ACC112 (cell line): ENCODE measurements at regions not wholly inside any gene's neighbourhood (a gene's known extent, or its start where the extent isn't known, plus 50 kb on each side); places are given as distances from the start of the nearest gene placed in this dataset.
A peak's percentile ranks its signal among the peaks of the same experiment; 100 is the strongest.

Experiments used
- H2AFZ ChIP-seq: fragments of 200-600 bp; sonication (generic); one replicate; pipeline ENCODE4 v1.6.0; 2017; ENCODE audit warnings: antibody characterized with exemption, low read length; ENCODE audit not compliant: unreplicated experiment
- H3K27ac ChIP-seq: fragments of 200-600 bp; sonication (generic); 2 replicates; pipeline ENCODE4 v1.5.1; 2014; ENCODE audit warnings: low read depth, mild to moderate bottlenecking, antibody characterized with exemption, low read length, moderate library complexity
- H3K27me3 ChIP-seq: fragments of 200-600 bp; sonication (generic); 2 replicates; pipeline ENCODE4 v1.6.1; 2014; ENCODE audit warnings: mild to moderate bottlenecking, antibody characterized with exemption, low read length, moderate library complexity, mixed read lengths; ENCODE audit not compliant: insufficient read depth
- H3K36me3 ChIP-seq: fragments of 200-600 bp; sonication (generic); 2 replicates; pipeline ENCODE4 v1.6.1; 2016; ENCODE audit warnings: mild to moderate bottlenecking, antibody characterized with exemption, low read length, moderate library complexity, mixed read lengths; ENCODE audit not compliant: insufficient read depth
- H3K4me1 ChIP-seq: fragments of 200-600 bp; sonication (generic); one replicate; pipeline ENCODE4 v1.6.1; 2016; ENCODE audit warnings: low read length, mixed read lengths; ENCODE audit not compliant: insufficient read depth, unreplicated experiment, control insufficient read depth
- H3K4me3 ChIP-seq: fragments of 200-600 bp; sonication (generic); 2 replicates; pipeline ENCODE4 v1.5.1; 2014; ENCODE audit warnings: mild to moderate bottlenecking, low read depth, low read length
- H3K79me2 ChIP-seq: fragments of 200-600 bp; sonication (generic); one replicate; pipeline ENCODE4 v1.6.0; 2016; ENCODE audit warnings: low read length; ENCODE audit not compliant: control insufficient read depth, unreplicated experiment, insufficient read depth

DNA sequence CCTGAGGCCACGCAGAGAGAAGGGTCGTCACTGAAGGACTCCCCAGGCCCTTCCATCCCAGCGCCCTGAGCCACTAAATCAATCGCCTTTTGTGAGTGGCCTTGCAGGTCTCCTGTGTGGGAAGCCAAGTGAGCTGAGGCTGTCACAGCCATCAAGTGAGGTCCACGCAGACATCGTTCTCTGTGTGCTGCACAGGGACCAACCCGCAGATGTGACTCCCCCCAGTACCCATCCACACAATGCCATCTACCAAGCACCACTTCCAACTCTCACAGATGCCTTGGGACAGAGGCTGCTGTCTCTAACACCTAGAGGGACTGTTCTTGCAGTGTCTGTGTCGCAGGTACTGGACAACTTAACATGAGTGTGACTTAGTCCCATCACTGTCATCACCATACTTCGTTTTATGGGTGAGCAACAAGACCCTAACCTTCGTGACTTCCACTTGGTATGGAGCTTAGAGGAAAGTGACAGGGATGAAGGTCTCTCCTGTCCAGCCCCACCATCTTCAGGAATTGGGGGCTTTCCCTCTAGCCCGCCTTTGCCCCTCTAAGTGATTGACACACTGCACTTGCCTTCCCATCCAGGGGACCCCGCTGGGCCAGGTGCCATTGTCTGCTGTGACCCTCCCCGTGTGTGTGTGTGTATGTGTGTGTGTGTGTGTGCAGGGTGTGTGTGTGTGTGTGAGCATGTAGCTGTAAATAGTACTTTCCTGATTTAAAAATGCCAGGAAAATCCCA, 51.4 kb upstream of the TMEM72 start:
- Histone ChIP-seq H3K27me3 (no peaks in the 10 kb centered on the region), H3K4me3 (no peak overlapping the region), H3K27ac (no peak overlapping the region), H3K79me2 (no peaks in the 10 kb centered on the region), H3K4me1 (peaks cover 26% of the 10 kb centered on the region), H3K36me3 (no peaks in the 10 kb centered on the region), H2AFZ (no peak overlapping the region)

DNA sequence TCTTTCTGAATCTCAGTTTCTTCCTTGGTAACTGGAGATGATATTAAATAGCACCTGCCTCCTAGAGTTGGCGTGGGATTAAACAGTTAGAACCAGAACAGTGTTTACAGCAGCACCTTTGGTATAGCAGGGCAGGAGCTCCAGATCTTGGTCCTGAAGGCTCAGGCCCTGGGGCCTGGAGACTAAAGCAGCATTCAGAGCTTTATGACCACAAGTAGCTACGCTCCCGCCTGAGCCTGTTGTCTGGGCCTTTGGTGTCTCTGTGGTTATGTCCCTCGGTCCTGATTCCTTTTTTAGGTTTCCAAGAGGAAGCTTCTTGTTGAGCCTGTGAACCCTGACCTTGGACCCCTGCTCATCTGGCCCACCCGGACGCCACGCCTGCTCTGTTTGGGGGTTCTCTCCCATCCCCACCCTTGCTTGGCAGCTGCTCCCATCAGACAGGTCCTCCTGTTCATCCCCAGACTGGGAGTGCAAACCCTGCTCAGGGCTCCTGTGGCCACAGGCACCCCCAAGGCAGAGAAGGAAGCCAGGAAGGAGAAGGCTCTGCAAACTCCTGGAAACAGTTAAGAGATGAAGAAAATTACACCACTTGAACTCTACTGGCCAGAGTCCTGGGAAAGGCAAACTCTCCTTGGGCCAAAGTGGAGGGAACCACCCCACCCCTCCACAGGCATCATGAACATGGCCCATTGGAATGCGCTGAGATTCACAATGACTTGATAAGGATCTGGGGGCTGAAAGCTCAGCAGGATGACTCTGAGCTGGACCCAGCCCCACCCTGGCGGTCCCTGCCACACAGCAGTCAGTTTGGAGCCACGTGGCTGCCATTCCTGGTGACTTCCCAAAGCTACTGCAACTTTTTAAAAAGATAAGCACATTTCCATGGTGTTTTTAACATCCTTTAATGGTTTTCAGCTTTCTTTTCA, 50.1 kb upstream of the TMEM72 start:
- H3K27me3 ChIP-seq: no peaks in the 10 kb centered on the region
- H3K36me3 ChIP-seq: no peaks in the 10 kb centered on the region
- 0 out of 2 replicates have a peak overlapping the region, but pooled peaks have one; percentile 14 for H3K27ac ChIP-seq
- H3K79me2 ChIP-seq: no peaks in the 10 kb centered on the region
- H3K4me3 ChIP-seq: no peak overlapping the region
- H2AFZ ChIP-seq: peak overlapping the region; percentile 9
- peaks cover 32% of the 10 kb centered on the region for H3K4me1 ChIP-seq
